Hematopoietic multipotent progenitor cell treated with erythropoietin and hydrocortisone succinate and interleukin-3 and kit ligand, for 4 days (in vitro differentiated cells): ENCODE measurements at regions not wholly inside any gene's neighbourhood (a gene's known extent, or its start where the extent isn't known, plus 50 kb on each side); places are given as distances from the start of the nearest gene placed in this dataset.
A peak's percentile ranks its signal among the peaks of the same experiment; 100 is the strongest.

Experiments used
- DNase-seq: peaks from one replicate; pipeline ENCODE4 v3.0.0-alpha.2; 2015

- no peak for DNase-seq
These were observed 441.9 kb upstream of the PKDCC start for GRCh38 chr2:41605914-41606313.

GRCh38 chr2:41610501-41611190 is 437.2 kb upstream of the PKDCC start:
- no peak for DNase-seq

- no peak for DNase-seq
These were observed 429.1 kb upstream of the PKDCC start for GRCh38 chr2:41618754-41619153.

GRCh38 chr2:41621095-41621494 is 426.7 kb upstream of the PKDCC start:
- no peak for DNase-seq

GRCh38 chr2:41621563-41621962 is 426.3 kb upstream of the PKDCC start:
- no peak for DNase-seq

- no peak for DNase-seq
These were observed 425.5 kb upstream of the PKDCC start for GRCh38 chr2:41622301-41622700.

- no peak for DNase-seq
These were observed 420.9 kb upstream of the PKDCC start for GRCh38 chr2:41626936-41627335.

GRCh38 chr2:41634686-41635085 is 413.1 kb upstream of the PKDCC start:
- DNase-seq: no peak

GRCh38 chr2:41644936-41645335 is 402.9 kb upstream of the PKDCC start:
- DNase-seq: peak; percentile 18

- no peak for DNase-seq
These were observed 400.3 kb upstream of the PKDCC start for GRCh38 chr2:41647468-41648050.

GRCh38 chr2:41657226-41657625 is 390.6 kb upstream of the PKDCC start:
- DNase-seq: no peak

- DNase-seq: no peak
These were observed 388.1 kb upstream of the PKDCC start for GRCh38 chr2:41659758-41660157.

GRCh38 chr2:41662461-41662860 is 385.4 kb upstream of the PKDCC start:
- no peak for DNase-seq

GRCh38 chr2:41663056-41663455 is 384.8 kb upstream of the PKDCC start:
- no peak for DNase-seq

- no peak for DNase-seq
These were observed 379.3 kb upstream of the PKDCC start for GRCh38 chr2:41668529-41668928.

GRCh38 chr2:41678639-41679038 is 369.2 kb upstream of the PKDCC start:
- DNase-seq: no peak

- DNase-seq: no peak
These were observed 361.7 kb upstream of the PKDCC start for GRCh38 chr2:41686156-41686555.

GRCh38 chr2:41691561-41691960 is 356.3 kb upstream of the PKDCC start:
- peak; percentile 49 for DNase-seq

GRCh38 chr2:41694536-41695049 is 353.2 kb upstream of the PKDCC start:
- DNase-seq: no peak

- DNase-seq: no peak
These were observed 352.4 kb upstream of the PKDCC start for GRCh38 chr2:41695198-41696113.

- no peak for DNase-seq
These were observed 350.4 kb upstream of the PKDCC start for GRCh38 chr2:41697389-41697788.

GRCh38 chr2:41698678-41699422 is 349.0 kb upstream of the PKDCC start:
- peak; percentile 35 for DNase-seq

- DNase-seq: peak; percentile 41
These were observed 346.6 kb upstream of the PKDCC start for GRCh38 chr2:41701231-41701630.
